GM12891 (cell line): ENCODE measurements at regions not wholly inside any gene's neighbourhood (a gene's known extent, or its start where the extent isn't known, plus 50 kb on each side); places are given as distances from the start of the nearest gene placed in this dataset.
A peak's percentile ranks its signal among the peaks of the same experiment; 100 is the strongest.

Source experiments
- DNase-seq: peaks from one replicate; pipeline ENCODE4 v3.0.0; 2011; ENCODE audit warnings: low spot score; ENCODE audit not compliant: insufficient read length
- FAIRE-seq: peaks from 2 replicates; lab custom pipeline; 2011; peaks lifted over from hg19 to GRCh38; lab: Jason Lieb, UNC
- PAX5 ChIP-seq: IDR thresholded peaks from 2 replicates; pipeline ENCODE4 v1.6.1; 2011; ENCODE audit warnings: low read length, moderate library complexity, mild to moderate bottlenecking; ENCODE audit not compliant: insufficient read depth, severe bottlenecking
- POLR2A ChIP-seq: IDR thresholded peaks from 2 replicates; pipeline ENCODE4 v1.6.1; 2011; ENCODE audit warnings: low read depth, low read length, control low read depth
- POLR2AphosphoS5 ChIP-seq: IDR thresholded peaks from 2 replicates; pipeline ENCODE4 v1.6.1; 2011; ENCODE audit warnings: low read depth, low read length, control low read depth
- POU2F2 ChIP-seq: IDR thresholded peaks from 2 replicates; pipeline ENCODE4 v1.6.1; 2011; ENCODE audit warnings: low read depth, mild to moderate bottlenecking, control low read depth, low read length, moderate library complexity
- SPI1 ChIP-seq: IDR thresholded peaks from 2 replicates; pipeline ENCODE4 v1.6.1; 2011; ENCODE audit warnings: low read depth, low read length, control low read depth
- TAF1 ChIP-seq: IDR thresholded peaks from 2 replicates; pipeline ENCODE4 v1.6.1; 2011; ENCODE audit warnings: low read depth, low read length, control low read depth

DNA sequence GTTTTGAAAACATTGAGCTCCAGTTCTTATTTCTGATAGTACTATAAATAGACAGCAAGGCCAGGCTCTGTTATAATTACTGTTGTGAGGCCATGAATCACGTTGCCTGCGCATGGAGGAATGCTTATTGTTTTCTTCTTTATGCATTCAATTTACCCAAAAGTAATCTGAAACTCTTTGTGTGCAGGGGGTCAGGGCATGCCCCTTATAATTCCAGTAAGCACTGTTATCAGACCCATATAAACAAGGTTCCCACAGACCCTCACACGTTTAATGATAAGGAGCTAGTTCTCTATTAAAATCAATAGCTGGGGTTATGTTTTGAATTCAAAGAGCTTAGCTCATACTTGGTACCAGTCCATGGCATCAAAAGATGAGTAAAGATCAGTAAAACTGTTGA, 174.8 kb upstream of the ARG1 start:
- TF ChIP-seq SPI1 (no peak), POLR2A (no peak), TAF1 (no peak), POU2F2 (no peak), PAX5 (no peak), POLR2AphosphoS5 (no peak)
- DNase-seq: no peak
- FAIRE-seq: no peak

DNA sequence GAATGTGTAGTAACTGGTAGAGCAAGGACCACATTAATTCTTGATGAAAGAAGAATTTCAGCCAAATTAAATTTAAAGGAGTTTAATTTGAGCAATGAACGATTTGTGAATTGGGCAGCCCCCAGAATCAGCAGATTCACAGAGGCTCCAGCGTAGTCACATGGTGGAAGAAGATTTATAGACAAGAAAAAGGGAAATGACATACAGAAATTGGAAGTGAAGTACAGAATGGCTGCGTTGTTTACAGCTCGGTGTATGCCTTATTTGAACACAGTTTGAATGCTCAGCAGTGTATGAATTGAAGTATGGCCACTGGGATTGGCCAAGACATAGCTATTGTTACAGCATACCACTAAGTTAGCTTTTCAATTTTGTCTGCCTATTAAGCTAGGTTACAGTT, 173.6 kb upstream of the ARG1 start:
- FAIRE-seq: no peak
- no peak for DNase-seq
- TF ChIP-seq TAF1 (no peak), POU2F2 (no peak), SPI1 (no peak), POLR2A (no peak), POLR2AphosphoS5 (no peak), PAX5 (no peak)

DNA sequence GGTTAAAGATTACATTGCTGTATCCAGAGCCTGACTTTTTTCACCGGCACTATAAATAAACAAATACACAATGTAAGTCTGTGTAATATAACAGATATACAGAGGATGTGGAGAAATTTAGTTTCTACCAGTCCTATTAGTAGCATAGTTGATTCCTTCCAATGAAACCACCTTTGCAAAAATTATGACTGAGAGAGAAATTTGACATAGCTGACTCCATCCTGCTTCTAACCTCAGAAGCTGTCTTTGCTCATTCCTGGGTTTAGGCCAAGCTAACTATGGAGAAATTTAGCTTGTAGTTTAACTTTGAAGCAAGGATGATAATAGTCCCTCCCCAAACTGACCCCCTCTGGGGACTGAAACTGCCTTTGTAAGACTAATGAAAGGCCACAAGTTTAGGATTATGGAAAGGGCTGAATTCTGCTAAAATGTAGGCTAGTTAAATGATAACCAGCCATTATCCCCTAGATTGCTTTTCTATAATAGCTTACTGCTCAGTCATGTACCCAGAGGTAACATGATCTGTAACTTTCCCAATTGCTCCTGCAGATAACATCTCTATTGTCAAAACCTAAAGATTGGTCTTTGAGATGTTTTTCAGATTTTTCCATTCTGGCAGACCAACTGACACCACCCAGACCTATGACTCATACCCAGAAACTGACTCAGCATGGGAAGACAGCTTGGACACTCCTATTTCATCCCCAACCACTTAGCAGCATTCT, 172.8 kb upstream of the ARG1 start:
- DNase-seq (no peak), FAIRE-seq (no peak)
- no peak for TF ChIP-seq TAF1
- no peak for TF ChIP-seq POLR2AphosphoS5
- TF ChIP-seq SPI1: no peak
- TF ChIP-seq POU2F2: no peak
- TF ChIP-seq PAX5: no peak
- no peak for TF ChIP-seq POLR2A

DNA sequence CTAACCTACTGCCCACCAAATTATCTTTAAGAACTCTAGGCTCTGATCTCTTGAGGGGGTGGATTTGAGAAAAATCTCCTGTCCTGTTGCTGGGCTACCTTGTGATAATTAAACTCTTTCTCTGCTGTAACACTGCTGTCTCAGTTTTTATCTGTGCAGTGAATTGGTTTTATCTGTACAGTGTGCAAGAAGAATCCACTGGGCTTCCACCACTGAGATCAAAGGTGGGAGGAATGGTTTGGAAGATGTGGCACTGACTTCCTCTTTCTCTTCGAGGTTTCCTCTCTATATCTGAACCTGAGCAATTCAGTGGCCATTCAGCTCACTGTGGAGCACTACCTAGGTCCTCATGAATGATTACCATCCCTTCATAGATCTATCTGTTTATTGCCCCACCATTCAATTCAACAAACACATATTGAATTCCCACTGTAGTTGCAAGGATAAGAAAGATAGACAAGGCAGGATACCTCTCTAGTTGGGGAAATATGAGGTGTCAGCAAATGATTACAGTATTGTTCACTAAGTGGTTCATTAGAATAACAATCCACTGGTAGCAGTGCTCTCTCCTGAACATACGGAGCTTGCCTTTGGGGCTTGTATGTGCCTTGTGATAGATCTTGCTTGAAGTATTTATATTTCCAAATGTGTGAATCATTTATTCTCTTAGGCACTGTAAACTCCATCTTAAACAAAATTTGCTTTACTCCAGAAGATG, 172.1 kb upstream of the ARG1 start:
- no peak for DNase-seq
- no peak for FAIRE-seq
- TF ChIP-seq TAF1: no peak
- TF ChIP-seq SPI1: peak; percentile 53; the same call in 1 of the 2 replicates

DNA sequence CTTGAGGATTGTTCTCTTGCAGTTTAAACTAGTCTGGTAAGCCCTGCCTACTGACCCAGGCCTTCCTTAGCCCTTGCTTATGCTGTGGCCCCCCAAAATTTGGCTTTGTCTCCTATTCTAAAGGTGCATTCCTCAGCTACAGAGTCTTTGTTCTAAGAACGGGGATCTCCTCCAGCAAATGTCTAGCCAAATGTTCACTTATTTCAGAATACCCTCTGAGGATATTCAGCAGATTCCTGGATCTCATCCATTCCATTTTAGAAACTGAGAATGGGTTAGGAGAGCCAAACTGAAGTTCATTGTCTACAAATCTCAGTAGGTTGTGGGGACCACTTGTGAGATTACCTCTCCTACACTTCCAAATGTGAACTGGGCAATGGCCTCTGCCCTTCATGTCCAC, 164.2 kb upstream of the ARG1 start:
- DNase-seq (no peak), FAIRE-seq (no peak)
- TF ChIP-seq POLR2A (no peak), POLR2AphosphoS5 (no peak), SPI1 (no peak), TAF1 (no peak), POU2F2 (no peak), PAX5 (no peak)

DNA sequence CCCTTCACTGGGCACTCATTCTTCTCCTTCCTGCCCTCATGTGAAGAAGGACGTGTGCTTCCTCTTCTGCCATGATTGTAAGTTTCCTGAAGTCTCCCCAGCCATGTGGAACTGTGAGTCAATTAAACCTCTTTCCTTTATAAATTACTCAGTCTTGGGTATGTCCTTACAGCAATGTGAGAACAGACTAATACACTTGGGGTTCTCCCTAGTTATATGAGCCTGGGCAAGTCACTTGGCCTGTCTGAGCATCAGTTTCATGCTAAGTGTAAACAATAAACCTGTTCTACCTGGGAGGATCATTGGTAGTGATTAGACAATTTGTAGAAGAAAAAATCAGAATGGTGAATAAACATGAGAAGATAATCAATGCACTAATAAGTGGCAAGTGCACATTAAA, 162.2 kb upstream of the ARG1 start:
- FAIRE-seq (no peak), DNase-seq (no peak)
- TF ChIP-seq TAF1 (no peak), SPI1 (no peak), POLR2A (no peak), POU2F2 (no peak), POLR2AphosphoS5 (no peak), PAX5 (no peak)

DNA sequence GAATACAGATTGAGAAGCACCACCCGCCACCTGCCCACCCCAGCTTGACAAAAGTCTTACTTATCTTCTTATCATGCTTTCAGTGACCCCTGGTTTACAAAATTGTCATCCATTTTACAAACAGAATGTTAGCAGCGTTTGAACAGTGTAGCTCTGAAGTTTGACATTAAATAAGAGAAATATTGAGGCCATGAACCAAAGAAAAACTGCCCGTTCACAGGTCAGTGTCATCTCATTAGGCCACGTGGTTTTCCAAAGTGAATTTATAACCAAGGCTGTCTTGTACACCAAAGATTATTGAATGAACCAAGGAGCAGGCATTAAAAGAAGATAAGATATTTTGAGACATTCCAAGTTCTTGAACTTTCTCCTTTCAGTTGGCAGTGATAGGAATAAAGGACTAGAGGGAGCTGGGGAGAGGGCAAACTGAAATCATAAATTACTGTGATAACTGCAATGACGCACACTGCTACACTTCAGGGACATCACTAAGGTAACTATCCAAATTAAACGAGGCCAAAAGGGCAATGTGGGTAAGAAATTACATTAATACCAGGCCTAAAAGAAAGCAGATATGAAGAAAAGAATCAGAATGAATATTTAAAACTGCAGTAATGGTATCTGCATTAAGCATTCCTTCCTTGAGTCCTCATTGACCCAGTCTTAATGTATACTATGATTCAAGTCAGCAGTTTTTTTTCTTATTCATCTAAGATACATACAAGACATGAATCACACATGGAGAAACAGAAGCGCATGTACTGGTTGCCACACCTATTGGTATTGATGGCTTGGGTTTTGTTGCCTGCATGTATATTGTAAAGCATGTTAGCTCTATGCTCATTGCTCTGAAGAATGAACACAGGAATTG, 159.8 kb upstream of the ARG1 start:
- no peak for DNase-seq
- TF ChIP-seq TAF1: no peak
- no peak for TF ChIP-seq POU2F2
- TF ChIP-seq PAX5: no peak
- TF ChIP-seq POLR2AphosphoS5: no peak
- no peak for TF ChIP-seq SPI1
- no peak for TF ChIP-seq POLR2A
- FAIRE-seq: no peak

DNA sequence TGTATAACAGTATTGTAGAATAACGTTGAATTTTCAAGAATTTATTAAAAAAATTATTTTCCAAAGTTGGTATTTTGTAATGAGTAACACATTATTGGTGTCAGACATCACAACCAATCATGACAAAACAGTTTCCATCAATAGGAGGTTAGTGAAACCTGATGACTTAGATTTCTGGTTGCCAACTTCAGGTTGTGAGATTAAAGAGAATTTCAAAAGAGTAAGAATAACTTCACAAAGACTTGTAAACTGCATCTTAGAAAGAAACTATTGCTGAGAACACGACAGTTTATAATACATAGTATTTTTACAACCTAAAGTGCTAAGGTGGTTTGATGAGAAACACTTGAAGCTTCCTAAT, 159.2 kb upstream of the ARG1 start:
- DNase-seq: no peak
- FAIRE-seq: no peak
- TF ChIP-seq POLR2A (no peak), PAX5 (no peak), TAF1 (no peak), POU2F2 (no peak), SPI1 (no peak), POLR2AphosphoS5 (no peak)

DNA sequence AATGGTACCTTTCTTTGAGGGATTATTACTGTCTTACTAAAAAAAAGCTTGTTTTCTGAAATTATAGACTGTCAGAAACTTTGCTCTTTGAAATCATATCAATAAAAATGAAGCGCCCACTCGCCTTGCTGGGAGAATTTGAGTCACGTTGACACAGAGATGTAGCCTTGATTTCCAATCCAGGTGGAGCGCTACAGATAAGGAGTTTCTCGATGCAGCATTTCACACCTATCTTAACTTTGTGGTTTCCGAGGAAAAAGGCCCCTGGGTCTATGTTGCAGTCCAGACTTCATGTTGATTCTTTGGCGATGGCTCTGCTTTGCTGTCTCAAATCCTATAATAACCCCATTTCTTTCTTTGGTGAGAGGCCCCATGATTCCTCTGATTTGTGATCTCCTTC, 158.1 kb upstream of the ARG1 start:
- TF ChIP-seq POLR2AphosphoS5 (no peak), POLR2A (no peak), POU2F2 (no peak), SPI1 (no peak), PAX5 (no peak), TAF1 (no peak)
- DNase-seq (no peak), FAIRE-seq (no peak)
